GM18873 (cell line): ENCODE measurements at regions not wholly inside any gene's neighbourhood (a gene's known extent, or its start where the extent isn't known, plus 50 kb on each side); places are given as distances from the start of the nearest gene placed in this dataset.
"Not testable (repeated sequence)": the region's sequence is repeated elsewhere in the genome, so short reads cannot be mapped to it uniquely, and the experiment has no call there.

Source experiments
- ATAC-seq: cut with Tn5 transposase; IDR thresholded peaks from one replicate; pipeline ENCODE4 v1.9.1; 2021; ENCODE audit warnings: mild to moderate bottlenecking, moderate library complexity, moderate number of reproducible peaks; ENCODE audit not compliant: unreplicated experiment, low FRiP score

GRCh38 chr10:94123258-94123995 lies 129.7 kb downstream of the PLCE1 start:
- ATAC-seq: no peak

- ATAC-seq: not testable (repeated sequence)
Observed at GRCh38 chr10:94124147-94124546, 130.4 kb downstream of the PLCE1 start.

GRCh38 chr10:94125268-94125667 lies 131.5 kb downstream of the PLCE1 start:
- ATAC-seq: not testable (repeated sequence)

GRCh38 chr10:94125856-94126255 lies 132.1 kb downstream of the PLCE1 start:
- ATAC-seq: no peak

GRCh38 chr10:94129393-94130130 lies 135.8 kb downstream of the PLCE1 start:
- no peak for ATAC-seq

GRCh38 chr10:94131885-94132284 lies 138.2 kb downstream of the PLCE1 start:
- no peak for ATAC-seq

GRCh38 chr10:94133239-94133638 lies 139.5 kb downstream of the PLCE1 start:
- no peak for ATAC-seq

GRCh38 chr10:94137747-94138146 lies 144.0 kb downstream of the PLCE1 start:
- ATAC-seq: no peak

- no peak for ATAC-seq
Observed at GRCh38 chr10:94138391-94138790, 144.7 kb downstream of the PLCE1 start.

GRCh38 chr10:94143261-94143660 lies 149.5 kb downstream of the PLCE1 start:
- ATAC-seq: no peak

- no peak for ATAC-seq
Observed at GRCh38 chr10:94146313-94146712, 152.6 kb downstream of the PLCE1 start.

GRCh38 chr10:94146746-94147145 lies 153.0 kb downstream of the PLCE1 start:
- no peak for ATAC-seq

- ATAC-seq: no peak
Observed at GRCh38 chr10:94149702-94150101, 156.0 kb downstream of the PLCE1 start.

- ATAC-seq: no peak
Observed at GRCh38 chr10:94150541-94151184, 156.9 kb downstream of the PLCE1 start.

- no peak for ATAC-seq
Observed at GRCh38 chr10:94155722-94156271, 162.1 kb downstream of the PLCE1 start.

- ATAC-seq: no peak
Observed at GRCh38 chr10:94156453-94156852, 162.7 kb downstream of the PLCE1 start.

GRCh38 chr10:94165158-94165611 lies 171.5 kb downstream of the PLCE1 start:
- not testable (repeated sequence) for ATAC-seq

- no peak for ATAC-seq
Observed at GRCh38 chr10:94172332-94172731, 178.6 kb downstream of the PLCE1 start.

GRCh38 chr10:94173594-94173993 lies 179.9 kb downstream of the PLCE1 start:
- no peak for ATAC-seq

GRCh38 chr10:94174838-94175237 lies 181.1 kb downstream of the PLCE1 start:
- no peak for ATAC-seq
